ENCODE measurements at regions not wholly inside any gene's neighbourhood (a gene's known extent, or its start where the extent isn't known, plus 50 kb on each side); places are given as distances from the start of the nearest gene placed in this dataset.

GRCh38 chr5:173494446-173494845, 122.0 kb downstream of the BOD1 start:
- Histone ChIP-seq H3K9me3 (ENCODE audit: control insufficient read depth, low read length) (no peaks in the 10 kb centered on the region), H2AK5ac (ENCODE audit: low read length, severe bottlenecking) (no peak overlapping the region), H3K4me3 (ENCODE audit: insufficient read depth in 1 of 2, low read depth in 1 of 2, low read length in 2 of 2) (no peak overlapping the region), H4K8ac (ENCODE audit: low read length) (peak overlapping the region; percentile 7), H3K23ac (ENCODE audit: low read length in 2 of 2) (no peak overlapping the region), H2AFZ (ENCODE audit: low read depth, low read length) (no peak overlapping the region), H3K27me3 (ENCODE audit: control insufficient read depth in 1 of 2, insufficient read depth in 1 of 2, low read length in 2 of 2) (peaks cover 0 to under 1% of the 10 kb centered on the region in 2 experiments), H3K18ac (ENCODE audit: low read depth in 1 of 2, low read length in 2 of 2) (no peak overlapping the region), H3K14ac (ENCODE audit: low read length in 2 of 2) (no peak overlapping the region), H3K4me2 (ENCODE audit: low read length, poor library complexity, severe bottlenecking) (no peak overlapping the region), H3K4ac (ENCODE audit: low read depth in 1 of 2, low read length in 2 of 2) (no peak overlapping the region), H3K9ac (ENCODE audit: low read length) (no peak overlapping the region), H3K79me1 (replicated peaks; ENCODE audit: low read length, poor library complexity, severe bottlenecking) (no peaks in the 10 kb centered on the region), H2BK15ac (ENCODE audit: low read depth, poor library complexity, severe bottlenecking) (no peak overlapping the region), H3K4me1 (ENCODE audit: control insufficient read depth, insufficient read depth, low read depth, low read length) (peaks cover 15% of the 10 kb centered on the region), H2BK5ac (ENCODE audit: low read depth, low read length, poor library complexity, severe bottlenecking) (no peak overlapping the region), H2BK12ac (ENCODE audit: low read length in 2 of 2) (peak overlapping the region in 1 of 2 experiments; percentile 60), H2BK120ac (ENCODE audit: low read depth, low read length) (no peak overlapping the region), H3K27ac (ENCODE audit: low read length, poor library complexity, severe bottlenecking) (no peak overlapping the region), H4K91ac (ENCODE audit: low read length) (no peak overlapping the region), H3K36me3 (ENCODE audit: control insufficient read depth in 1 of 2, insufficient read depth in 2 of 2, low read depth in 1 of 2, low read length in 2 of 2) (no peaks in the 10 kb centered on the region)
- DNase-seq, result no peak
- 95% methylated on average over 2 of the region's 2 CpGs for WGBS

- H3K9ac ChIP-seq (ENCODE audit: low read length), result no peak overlapping the region
- no peak overlapping the region for H3K4ac ChIP-seq (ENCODE audit: low read depth in 1 of 2, low read length in 2 of 2)
- H3K4me1 ChIP-seq (ENCODE audit: control insufficient read depth, insufficient read depth, low read depth, low read length), result peaks cover 9% of the 10 kb centered on the region
- DNase-seq, result no peak
- H3K4me2 ChIP-seq (ENCODE audit: low read length, poor library complexity, severe bottlenecking), result no peak overlapping the region
- no peak overlapping the region for H3K27ac ChIP-seq (ENCODE audit: low read length, poor library complexity, severe bottlenecking)
- H2BK120ac ChIP-seq (ENCODE audit: low read depth, low read length), result no peak overlapping the region
- H3K79me1 ChIP-seq (replicated peaks; ENCODE audit: low read length, poor library complexity, severe bottlenecking), result no peaks in the 10 kb centered on the region
- no peak overlapping the region for H4K91ac ChIP-seq (ENCODE audit: low read length)
- H3K18ac ChIP-seq (ENCODE audit: low read depth in 1 of 2, low read length in 2 of 2), result no peak overlapping the region
- no peak overlapping the region for H2BK5ac ChIP-seq (ENCODE audit: low read depth, low read length, poor library complexity, severe bottlenecking)
- no peak overlapping the region for H3K4me3 ChIP-seq (ENCODE audit: insufficient read depth in 1 of 2, low read depth in 1 of 2, low read length in 2 of 2)
- H4K8ac ChIP-seq (ENCODE audit: low read length), result no peak overlapping the region
- 96% methylated on average over 4 of the region's 6 CpGs for WGBS
- H2AK5ac ChIP-seq (ENCODE audit: low read length, severe bottlenecking), result no peak overlapping the region
- H2AFZ ChIP-seq (ENCODE audit: low read depth, low read length), result no peak overlapping the region
- H3K14ac ChIP-seq (ENCODE audit: low read length in 2 of 2), result no peak overlapping the region
- H3K23ac ChIP-seq (ENCODE audit: low read length in 2 of 2), result no peak overlapping the region
- H2BK12ac ChIP-seq (ENCODE audit: low read length in 2 of 2), result peak overlapping the region; percentile 23 to 65
- no peaks in the 10 kb centered on the region for H3K27me3 ChIP-seq (ENCODE audit: control insufficient read depth in 1 of 2, insufficient read depth in 1 of 2, low read length in 2 of 2)
- no peaks in the 10 kb centered on the region for H3K9me3 ChIP-seq (ENCODE audit: control insufficient read depth, low read length)
- no peaks in the 10 kb centered on the region for H3K36me3 ChIP-seq (ENCODE audit: control insufficient read depth in 1 of 2, insufficient read depth in 2 of 2, low read depth in 1 of 2, low read length in 2 of 2)
- peak overlapping the region; percentile 32 for H2BK15ac ChIP-seq (ENCODE audit: low read depth, poor library complexity, severe bottlenecking)
Measured at GRCh38 chr5:173493846-173494245, 122.6 kb downstream of the BOD1 start.

GRCh38 chr5:173493040-173493439, 123.4 kb downstream of the BOD1 start:
- Histone ChIP-seq H3K18ac (ENCODE audit: low read depth in 1 of 2, low read length in 2 of 2) (no peak overlapping the region), H3K27ac (ENCODE audit: low read length, poor library complexity, severe bottlenecking) (no peak overlapping the region), H2AFZ (ENCODE audit: low read depth, low read length) (no peak overlapping the region), H2BK12ac (ENCODE audit: low read length in 2 of 2) (peak overlapping the region in 1 of 2 experiments; percentile 25), H2AK5ac (ENCODE audit: low read length, severe bottlenecking) (no peak overlapping the region), H3K79me1 (replicated peaks; ENCODE audit: low read length, poor library complexity, severe bottlenecking) (no peaks in the 10 kb centered on the region), H2BK5ac (ENCODE audit: low read depth, low read length, poor library complexity, severe bottlenecking) (no peak overlapping the region), H3K14ac (ENCODE audit: low read length in 2 of 2) (no peak overlapping the region), H3K27me3 (ENCODE audit: control insufficient read depth in 1 of 2, insufficient read depth in 1 of 2, low read length in 2 of 2) (no peaks in the 10 kb centered on the region), H4K91ac (ENCODE audit: low read length) (no peak overlapping the region), H3K4me3 (ENCODE audit: insufficient read depth in 1 of 2, low read depth in 1 of 2, low read length in 2 of 2) (no peak overlapping the region), H3K9ac (ENCODE audit: low read length) (no peak overlapping the region), H2BK120ac (ENCODE audit: low read depth, low read length) (no peak overlapping the region), H4K8ac (ENCODE audit: low read length) (no peak overlapping the region), H3K4me1 (ENCODE audit: control insufficient read depth, insufficient read depth, low read depth, low read length) (peaks cover 5% of the 10 kb centered on the region), H3K4ac (ENCODE audit: low read depth in 1 of 2, low read length in 2 of 2) (no peak overlapping the region), H3K36me3 (ENCODE audit: control insufficient read depth in 1 of 2, insufficient read depth in 2 of 2, low read depth in 1 of 2, low read length in 2 of 2) (no peaks in the 10 kb centered on the region), H2BK15ac (ENCODE audit: low read depth, poor library complexity, severe bottlenecking) (no peak overlapping the region), H3K9me3 (ENCODE audit: control insufficient read depth, low read length) (no peaks in the 10 kb centered on the region), H3K4me2 (ENCODE audit: low read length, poor library complexity, severe bottlenecking) (no peak overlapping the region), H3K23ac (ENCODE audit: low read length in 2 of 2) (no peak overlapping the region)
- WGBS, result 83% methylated on average over 2 of the region's 2 CpGs
- no peak for DNase-seq

- Histone ChIP-seq H3K14ac (ENCODE audit: low read length in 2 of 2) (no peak overlapping the region), H2BK5ac (ENCODE audit: low read depth, low read length, poor library complexity, severe bottlenecking) (no peak overlapping the region), H4K8ac (ENCODE audit: low read length) (no peak overlapping the region), H3K4me1 (ENCODE audit: control insufficient read depth, insufficient read depth, low read depth, low read length) (no peaks in the 10 kb centered on the region), H3K18ac (ENCODE audit: low read depth in 1 of 2, low read length in 2 of 2) (no peak overlapping the region), H4K91ac (ENCODE audit: low read length) (no peak overlapping the region), H3K27ac (ENCODE audit: low read length, poor library complexity, severe bottlenecking) (no peak overlapping the region), H3K9me3 (ENCODE audit: control insufficient read depth, low read length) (no peaks in the 10 kb centered on the region), H3K79me1 (replicated peaks; ENCODE audit: low read length, poor library complexity, severe bottlenecking) (no peaks in the 10 kb centered on the region), H3K4me2 (ENCODE audit: low read length, poor library complexity, severe bottlenecking) (no peak overlapping the region), H2AK5ac (ENCODE audit: low read length, severe bottlenecking) (no peak overlapping the region), H2BK15ac (ENCODE audit: low read depth, poor library complexity, severe bottlenecking) (no peak overlapping the region), H3K4ac (ENCODE audit: low read depth in 1 of 2, low read length in 2 of 2) (no peak overlapping the region), H2BK120ac (ENCODE audit: low read depth, low read length) (no peak overlapping the region), H3K36me3 (ENCODE audit: control insufficient read depth in 1 of 2, insufficient read depth in 2 of 2, low read depth in 1 of 2, low read length in 2 of 2) (no peaks in the 10 kb centered on the region), H3K27me3 (ENCODE audit: control insufficient read depth in 1 of 2, insufficient read depth in 1 of 2, low read length in 2 of 2) (no peaks in the 10 kb centered on the region), H2BK12ac (ENCODE audit: low read length in 2 of 2) (no peak overlapping the region), H3K4me3 (ENCODE audit: insufficient read depth in 1 of 2, low read depth in 1 of 2, low read length in 2 of 2) (no peak overlapping the region), H2AFZ (ENCODE audit: low read depth, low read length) (no peak overlapping the region), H3K23ac (ENCODE audit: low read length in 2 of 2) (no peak overlapping the region), H3K9ac (ENCODE audit: low read length) (no peak overlapping the region)
- WGBS, result 96% methylated on average over 1 of the region's 1 CpG
- no peak for DNase-seq
Measured at GRCh38 chr5:173490681-173491080, 125.8 kb downstream of the BOD1 start.
